H1 (cell line): ENCODE measurements at regions not wholly inside any gene's neighbourhood (a gene's known extent, or its start where the extent isn't known, plus 50 kb on each side); places are given as distances from the start of the nearest gene placed in this dataset.

ENCODE experiments used
- ASH2L ChIP-seq: fragments of 200-600, 300-600 bp; sonication (generic); IDR thresholded peaks from one replicate; pipeline ENCODE4 v1.7.1; 2017; ENCODE audit warnings: low read length
- CHD7 ChIP-seq: fragments of 300-600 bp; sonication (generic); IDR thresholded peaks from 2 replicates; pipeline ENCODE4 v1.7.1; 2012; ENCODE audit warnings: low read length, moderate library complexity, mild to moderate bottlenecking, inconsistent platforms; ENCODE audit not compliant: insufficient replicate concordance
- CREB1 ChIP-seq: IDR thresholded peaks from 2 replicates; pipeline ENCODE4 v1.6.1; 2012; ENCODE audit warnings: inconsistent platforms
- GABPA ChIP-seq: IDR thresholded peaks from 2 replicates; pipeline ENCODE4 v1.6.1; 2011; ENCODE audit warnings: mild to moderate bottlenecking, low read length, moderate library complexity, borderline replicate concordance; ENCODE audit not compliant: insufficient read depth
- JUN ChIP-seq: IDR thresholded peaks from 2 replicates; pipeline ENCODE4 v1.6.1; 2011; ENCODE audit warnings: low read depth, mild to moderate bottlenecking, improper control_type of control experiment, low read length
- KDM4A ChIP-seq: IDR thresholded peaks from one replicate; pipeline ENCODE4 v1.7.1; 2012; ENCODE audit warnings: low read depth, mild to moderate bottlenecking, moderate library complexity, low read length, inconsistent platforms; ENCODE audit not compliant: severe bottlenecking
- ZNF274 ChIP-seq: IDR thresholded peaks from 2 replicates; pipeline ENCODE4 v1.7.0; 2012; ENCODE audit warnings: low read length, borderline replicate concordance; ENCODE audit errors: extremely low read depth

- TF ChIP-seq CREB1 (no peak), KDM4A (no peak), GABPA (no peak), JUN (no peak), CHD7 (no peak), ASH2L (no peak), ZNF274 (no peak)
Observed at GRCh38 chr10:128211064-128211504, 84.9 kb upstream of the MKI67 start (continued).
